Activated naive CD8-positive, alpha-beta T cell treated with anti-CD3 and anti-CD28 coated beads, Interleukin-2, amount 50 U/mL, for 24 hours (primary cell): ENCODE measurements at regions not wholly inside any gene's neighbourhood (a gene's known extent, or its start where the extent isn't known, plus 50 kb on each side); places are given as distances from the start of the nearest gene placed in this dataset.
"Not testable (repeated sequence)": the region's sequence is repeated elsewhere in the genome, so short reads cannot be mapped to it uniquely, and the experiment has no call there.

ENCODE experiments used
- ATAC-seq: fragments of 150-1000 bp; cut with Tn5 transposase; one replicate; pipeline ENCODE4 v1.10.0; 2021
- DNase-seq: peaks from one replicate; pipeline ENCODE4 v3.0.0; 2021
- H3K27ac Mint-ChIP-seq: one replicate; pipeline ENCODE4 v1.8.0; 2021; ENCODE audit warnings: mild to moderate bottlenecking, mixed read lengths
- H3K27me3 Mint-ChIP-seq: one replicate; pipeline ENCODE4 v1.8.0; 2021; ENCODE audit warnings: mixed read lengths
- H3K36me3 Mint-ChIP-seq: one replicate; pipeline ENCODE4 v1.8.0; 2021; ENCODE audit warnings: low read depth, mixed read lengths
- H3K4me1 Mint-ChIP-seq: one replicate; pipeline ENCODE4 v1.8.0; 2021; ENCODE audit warnings: mixed read lengths
- H3K4me3 Mint-ChIP-seq: one replicate; pipeline ENCODE4 v1.8.0; 2021; ENCODE audit warnings: mild to moderate bottlenecking, moderate library complexity, mixed read lengths
- H3K9me3 Mint-ChIP-seq: one replicate; pipeline ENCODE4 v1.8.0; 2021; ENCODE audit warnings: mixed read lengths

DNA sequence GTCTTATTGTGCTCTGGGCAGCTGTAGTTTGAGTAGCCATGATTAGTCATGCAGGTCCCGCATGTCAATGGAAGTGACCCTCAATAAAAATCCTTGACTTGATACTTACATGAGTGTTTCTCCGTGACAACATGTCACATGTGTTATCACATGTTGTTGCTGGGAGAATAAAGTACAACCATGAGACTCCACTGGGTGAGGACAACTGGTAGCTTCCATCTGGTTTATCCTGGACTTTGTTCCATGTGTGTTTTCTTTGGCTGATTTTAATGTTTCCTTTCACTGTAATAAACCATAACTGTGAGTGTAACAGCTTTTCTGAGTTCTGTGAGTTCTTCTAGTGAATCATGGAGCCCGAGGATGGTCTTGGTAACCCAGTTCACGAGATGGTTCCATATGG is 63.1 kb upstream of the NDN start:
- peaks cover 5% of the 10 kb centered on the region for H3K9me3 Mint-ChIP-seq
- ATAC-seq = no peak
- no peaks in the 10 kb centered on the region for H3K4me1 Mint-ChIP-seq
- no peaks in the 10 kb centered on the region for H3K27me3 Mint-ChIP-seq
- H3K36me3 Mint-ChIP-seq = no peaks in the 10 kb centered on the region
- no peak overlapping the region for H3K27ac Mint-ChIP-seq
- DNase-seq = no peak
- no peak overlapping the region for H3K4me3 Mint-ChIP-seq

DNA sequence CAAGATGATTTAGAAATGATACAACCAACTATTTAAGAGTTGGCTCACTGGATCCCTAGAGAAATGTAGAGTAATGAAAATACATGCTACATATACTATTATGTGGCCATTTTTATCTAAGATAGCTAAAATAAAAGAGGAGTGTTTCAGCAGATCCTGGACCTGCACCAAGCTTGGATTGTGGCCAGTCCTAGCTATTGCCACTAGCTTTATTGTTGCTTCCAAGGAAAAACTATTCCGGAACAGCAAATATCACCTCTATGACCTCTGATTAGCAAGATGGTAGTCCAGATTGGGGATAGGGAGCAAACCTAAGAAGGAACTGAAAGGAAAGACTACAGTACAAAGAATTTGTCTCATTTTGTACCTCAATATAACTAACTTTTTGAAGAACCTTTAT is 63.7 kb upstream of the NDN start:
- H3K27ac Mint-ChIP-seq = no peak overlapping the region
- no peaks in the 10 kb centered on the region for H3K4me1 Mint-ChIP-seq
- no peaks in the 10 kb centered on the region for H3K36me3 Mint-ChIP-seq
- H3K4me3 Mint-ChIP-seq = no peak overlapping the region
- H3K27me3 Mint-ChIP-seq = no peaks in the 10 kb centered on the region
- ATAC-seq (no peak), DNase-seq (no peak)
- peaks cover 10% of the 10 kb centered on the region for H3K9me3 Mint-ChIP-seq

DNA sequence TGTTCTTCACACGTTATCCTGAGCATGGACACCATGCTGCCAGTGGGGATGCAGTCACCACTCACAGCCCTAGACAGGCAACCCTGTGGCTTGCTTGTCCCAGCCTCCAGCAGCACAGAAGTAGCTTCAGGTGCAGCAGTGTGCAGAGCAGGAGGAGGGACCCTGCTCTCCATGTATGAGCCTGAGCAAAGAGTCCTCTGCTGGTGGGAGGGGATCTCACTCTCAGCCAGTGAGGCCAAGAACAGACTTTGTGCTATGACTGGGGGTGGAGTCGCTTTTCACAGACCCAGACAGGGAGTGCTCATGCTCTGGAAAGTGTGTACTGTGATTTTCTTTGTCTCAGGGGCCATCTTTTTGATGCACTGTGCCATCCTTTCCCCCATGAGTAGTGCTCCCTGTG is 66.1 kb upstream of the NDN start:
- no peak for DNase-seq
- H3K4me3 Mint-ChIP-seq = no peak overlapping the region
- no peaks in the 10 kb centered on the region for H3K27me3 Mint-ChIP-seq
- peaks cover 18% of the 10 kb centered on the region for H3K9me3 Mint-ChIP-seq
- H3K4me1 Mint-ChIP-seq = no peaks in the 10 kb centered on the region
- no peak overlapping the region for H3K27ac Mint-ChIP-seq
- ATAC-seq = no peak
- no peaks in the 10 kb centered on the region for H3K36me3 Mint-ChIP-seq

DNA sequence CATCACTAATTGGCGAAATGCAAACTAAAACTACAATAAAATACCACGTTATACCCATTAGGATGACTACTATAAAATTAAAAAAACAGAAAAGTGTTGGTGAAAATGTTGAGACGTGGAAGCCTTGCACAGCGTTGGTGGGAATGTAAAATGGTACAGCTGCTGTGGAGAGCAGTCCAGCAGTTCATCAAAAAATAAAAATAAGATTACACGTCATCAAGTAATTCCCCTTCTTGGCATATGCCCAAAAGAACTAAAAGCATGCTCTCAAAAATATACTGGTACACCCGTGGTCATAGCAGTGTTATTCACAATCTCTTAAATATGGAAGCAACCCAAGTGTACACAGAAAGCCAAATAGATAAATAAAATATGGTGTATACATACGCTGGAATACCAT is 71.8 kb upstream of the NDN start:
- DNase-seq (no peak), ATAC-seq (no peak)
- Mint-ChIP-seq H3K4me1 (no peaks in the 10 kb centered on the region), H3K27ac (no peak overlapping the region), H3K4me3 (no peak overlapping the region), H3K27me3 (no peaks in the 10 kb centered on the region), H3K36me3 (no peaks in the 10 kb centered on the region), H3K9me3 (peaks cover 17% of the 10 kb centered on the region)

GRCh38 chr15:23760024-23760423 is 72.9 kb upstream of the NDN start:
- ATAC-seq (no peak), DNase-seq (no peak)
- Mint-ChIP-seq H3K9me3 (peaks cover 23% of the 10 kb centered on the region), H3K4me1 (no peaks in the 10 kb centered on the region), H3K27me3 (no peaks in the 10 kb centered on the region), H3K27ac (no peak overlapping the region), H3K4me3 (no peak overlapping the region), H3K36me3 (peaks cover 2% of the 10 kb centered on the region)

GRCh38 chr15:23761386-23761785 is 74.3 kb upstream of the NDN start:
- ATAC-seq (no peak), DNase-seq (no peak)
- Mint-ChIP-seq H3K27ac (no peak overlapping the region), H3K9me3 (peaks cover 15% of the 10 kb centered on the region), H3K27me3 (no peaks in the 10 kb centered on the region), H3K4me3 (no peak overlapping the region), H3K36me3 (peaks cover 2% of the 10 kb centered on the region), H3K4me1 (no peaks in the 10 kb centered on the region)

DNA sequence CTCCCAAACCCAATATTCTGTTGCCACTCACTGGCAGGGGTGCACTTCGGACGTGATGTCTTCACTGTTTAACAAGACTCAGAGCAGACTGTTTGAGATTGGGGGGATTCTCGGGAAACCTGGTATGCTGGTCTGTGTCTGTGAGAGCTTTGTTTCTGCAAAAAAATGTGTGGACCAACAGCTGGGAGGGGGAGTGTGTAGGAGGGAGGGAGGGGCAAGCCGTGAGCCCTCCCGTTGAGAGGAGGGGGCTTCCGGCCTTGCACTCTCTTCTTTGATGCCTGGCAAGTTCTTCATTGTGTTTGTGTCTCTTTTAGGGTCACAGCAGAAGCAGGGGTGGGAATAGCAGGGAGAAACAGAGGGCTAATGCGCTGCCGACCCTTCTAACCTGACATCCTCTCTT is 74.9 kb upstream of the NDN start:
- peaks cover 15% of the 10 kb centered on the region for H3K9me3 Mint-ChIP-seq
- no peaks in the 10 kb centered on the region for H3K27me3 Mint-ChIP-seq
- DNase-seq = no peak
- H3K4me3 Mint-ChIP-seq = no peak overlapping the region
- H3K4me1 Mint-ChIP-seq = no peaks in the 10 kb centered on the region
- no peak for ATAC-seq
- H3K36me3 Mint-ChIP-seq = peaks cover 2% of the 10 kb centered on the region
- H3K27ac Mint-ChIP-seq = no peak overlapping the region

- no peak overlapping the region for H3K27ac Mint-ChIP-seq
- DNase-seq (no peak), ATAC-seq (no peak)
- no peaks in the 10 kb centered on the region for H3K4me1 Mint-ChIP-seq
- no peaks in the 10 kb centered on the region for H3K27me3 Mint-ChIP-seq
- H3K36me3 Mint-ChIP-seq = peaks cover 2% of the 10 kb centered on the region
- H3K9me3 Mint-ChIP-seq = peaks cover 15% of the 10 kb centered on the region
- no peak overlapping the region for H3K4me3 Mint-ChIP-seq
These were observed 75.9 kb upstream of the NDN start for GRCh38 chr15:23763021-23763420.

DNA sequence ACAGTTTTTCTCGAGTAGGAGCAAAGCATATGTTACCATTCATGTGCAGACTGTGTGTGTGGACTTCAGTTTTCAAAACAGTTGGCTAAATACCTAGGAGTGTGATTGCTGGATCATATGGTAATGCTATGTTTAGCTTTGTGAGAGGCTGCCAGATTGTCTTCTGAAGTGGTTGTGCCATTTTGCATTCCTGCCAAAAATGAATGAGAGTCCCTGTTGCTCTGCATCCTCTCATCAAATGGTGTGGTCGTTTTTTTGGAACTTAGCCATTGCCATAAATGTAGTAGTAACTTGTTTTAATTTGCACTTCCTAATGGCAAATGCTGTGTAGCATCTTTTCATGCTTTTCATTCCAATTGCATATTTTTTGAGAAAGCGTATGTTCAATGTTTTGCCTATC is 77.2 kb upstream of the NDN start:
- Mint-ChIP-seq H3K27ac (no peak overlapping the region), H3K36me3 (peaks cover 2% of the 10 kb centered on the region), H3K4me1 (no peaks in the 10 kb centered on the region), H3K4me3 (no peak overlapping the region), H3K9me3 (peaks cover 11% of the 10 kb centered on the region), H3K27me3 (no peaks in the 10 kb centered on the region)
- ATAC-seq (no peak), DNase-seq (no peak)

GRCh38 chr15:23764716-23765115 is 77.6 kb upstream of the NDN start:
- H3K36me3 Mint-ChIP-seq = peaks cover 2% of the 10 kb centered on the region
- H3K27me3 Mint-ChIP-seq = no peaks in the 10 kb centered on the region
- no peak overlapping the region for H3K27ac Mint-ChIP-seq
- no peak for ATAC-seq
- peaks cover 11% of the 10 kb centered on the region for H3K9me3 Mint-ChIP-seq
- no peaks in the 10 kb centered on the region for H3K4me1 Mint-ChIP-seq
- no peak overlapping the region for H3K4me3 Mint-ChIP-seq
- DNase-seq = no peak

DNA sequence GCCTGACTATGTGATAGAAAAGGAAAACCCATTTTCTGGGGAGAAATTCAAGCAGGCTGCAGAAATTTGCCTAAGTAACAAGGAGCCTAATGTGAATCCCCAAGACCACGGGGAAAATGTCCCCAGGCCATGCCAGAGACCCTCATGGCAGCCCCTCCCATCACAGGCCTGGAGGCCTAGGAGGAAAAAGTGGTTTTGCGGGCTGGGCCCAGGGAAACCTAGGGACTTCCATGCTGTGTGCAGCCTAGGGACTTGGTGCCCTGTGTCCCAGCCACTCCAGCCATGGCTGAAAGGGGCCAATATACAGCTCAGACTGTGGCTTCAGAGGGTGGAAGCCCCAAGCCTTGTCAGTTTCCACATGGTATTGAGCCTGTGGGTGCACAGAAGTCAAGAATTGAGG is 79.7 kb upstream of the NDN start:
- not testable (repeated sequence) for H3K4me1 Mint-ChIP-seq, H3K4me3 Mint-ChIP-seq, H3K27ac Mint-ChIP-seq, H3K27me3 Mint-ChIP-seq, DNase-seq, H3K36me3 Mint-ChIP-seq, ATAC-seq
- peaks cover 23% of the 10 kb centered on the region for H3K9me3 Mint-ChIP-seq

GRCh38 chr15:23773093-23773492 is 86.0 kb upstream of the NDN start:
- no peaks in the 10 kb centered on the region for H3K36me3 Mint-ChIP-seq
- H3K27me3 Mint-ChIP-seq = no peaks in the 10 kb centered on the region
- H3K4me3 Mint-ChIP-seq = no peak overlapping the region
- ATAC-seq (no peak), DNase-seq (no peak)
- no peak overlapping the region for H3K27ac Mint-ChIP-seq
- peaks cover 35% of the 10 kb centered on the region for H3K9me3 Mint-ChIP-seq
- no peaks in the 10 kb centered on the region for H3K4me1 Mint-ChIP-seq

DNA sequence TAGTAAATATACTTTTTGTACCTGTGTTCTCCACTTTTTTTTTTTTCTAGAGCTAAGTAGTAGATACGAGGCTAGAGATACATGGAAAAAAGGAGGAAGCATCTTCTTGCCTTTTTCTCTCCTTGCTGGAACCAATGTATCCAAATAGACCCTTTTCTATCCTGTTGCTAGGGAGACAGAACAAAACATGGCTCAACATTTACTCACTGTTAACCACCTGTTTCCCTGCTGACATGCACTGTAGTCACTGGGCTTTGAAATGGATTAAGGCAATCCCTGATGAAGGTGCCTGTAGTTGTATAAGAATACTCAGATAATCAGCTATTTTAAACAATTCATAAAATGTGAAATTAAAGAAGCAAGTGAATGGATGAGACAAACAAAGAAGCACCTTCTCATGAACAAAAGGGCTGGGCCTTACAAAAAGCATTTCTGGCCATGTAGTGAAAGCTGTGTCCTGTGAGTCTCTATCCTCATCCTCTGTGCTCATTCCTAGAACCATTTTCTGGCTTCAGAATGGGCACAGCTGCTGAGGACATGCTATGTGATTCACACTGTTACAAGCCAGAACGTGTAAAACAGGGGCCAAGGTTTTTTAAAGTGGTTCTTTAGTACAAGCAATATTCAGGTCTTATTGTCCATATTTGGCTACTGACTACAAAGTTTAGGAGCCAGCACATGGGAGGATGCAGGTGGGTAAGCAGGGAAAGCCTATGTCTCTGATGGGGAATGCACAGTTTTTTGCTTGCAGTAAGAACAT is 100.4 kb upstream of the NDN start:
- H3K9me3 Mint-ChIP-seq = peaks cover 5% of the 10 kb centered on the region
- H3K27me3 Mint-ChIP-seq = no peaks in the 10 kb centered on the region
- DNase-seq (no peak), ATAC-seq (no peak)
- no peak overlapping the region for H3K27ac Mint-ChIP-seq
- no peak overlapping the region for H3K4me3 Mint-ChIP-seq
- no peaks in the 10 kb centered on the region for H3K36me3 Mint-ChIP-seq
- no peaks in the 10 kb centered on the region for H3K4me1 Mint-ChIP-seq

DNA sequence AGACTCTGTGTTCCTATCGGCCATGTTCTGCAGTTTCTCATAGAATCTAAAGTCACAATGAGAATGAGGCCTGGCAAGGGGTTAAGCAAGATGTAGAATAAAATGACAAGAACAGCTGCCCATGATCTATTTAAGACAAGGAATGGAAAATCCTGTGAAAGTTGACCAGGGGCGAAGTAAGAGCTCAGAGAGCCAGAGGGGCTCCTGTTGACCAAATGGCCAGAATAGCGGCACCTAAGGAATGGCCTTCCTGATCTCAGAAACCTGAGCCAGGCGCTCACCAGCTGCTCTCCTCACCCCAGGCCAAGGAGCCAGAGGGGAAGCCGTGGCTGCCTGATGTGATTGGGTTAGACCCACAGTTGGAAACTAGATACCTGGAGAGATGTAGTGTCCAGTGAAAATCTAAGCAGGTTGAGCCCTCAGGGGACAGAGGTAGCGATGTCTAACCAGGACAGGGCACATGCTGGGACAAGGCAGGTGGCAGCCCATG is 106.1 kb upstream of the NDN start:
- Mint-ChIP-seq H3K27me3 (no peaks in the 10 kb centered on the region), H3K4me3 (no peak overlapping the region), H3K36me3 (no peaks in the 10 kb centered on the region), H3K27ac (no peak overlapping the region), H3K9me3 (peaks cover 6% of the 10 kb centered on the region), H3K4me1 (no peaks in the 10 kb centered on the region)
- ATAC-seq (no peak), DNase-seq (no peak)

DNA sequence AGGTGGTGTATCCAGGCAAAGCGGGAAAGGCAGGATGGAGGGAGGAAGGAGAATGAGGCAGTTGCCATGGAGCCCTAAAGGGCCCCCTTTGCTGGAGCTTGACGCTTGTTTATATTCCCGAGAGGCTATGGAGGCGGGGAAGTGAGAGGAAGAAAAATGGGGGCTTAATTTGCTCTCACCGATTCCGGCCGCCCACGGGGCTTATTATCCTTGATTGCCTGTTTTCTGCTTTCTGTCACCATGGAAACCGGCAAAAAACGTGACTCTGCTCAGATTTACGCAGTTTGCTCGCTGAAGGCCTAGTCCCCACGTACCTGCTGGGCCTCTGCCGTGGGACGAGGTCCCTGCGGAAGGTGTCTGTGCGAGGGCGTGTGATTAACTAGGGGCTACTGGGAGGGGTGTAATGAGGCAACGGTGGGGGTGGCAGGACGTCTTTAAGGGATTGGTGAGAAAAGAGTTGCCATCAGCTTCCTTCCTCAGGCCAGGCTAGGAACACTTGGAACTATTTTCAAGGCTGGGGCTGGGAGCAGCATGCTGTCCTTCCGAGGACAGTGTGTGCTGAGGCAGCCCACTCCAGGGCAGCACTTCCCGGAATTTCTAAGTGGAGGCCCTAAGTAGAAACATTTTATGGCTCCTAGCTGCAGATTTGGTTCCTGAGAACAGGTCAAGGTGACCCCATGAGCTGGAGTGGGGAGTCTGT is 110.8 kb upstream of the NDN start:
- Mint-ChIP-seq H3K9me3 (peaks cover 12% of the 10 kb centered on the region), H3K27ac (no peak overlapping the region), H3K4me1 (no peaks in the 10 kb centered on the region), H3K36me3 (no peaks in the 10 kb centered on the region), H3K4me3 (no peak overlapping the region), H3K27me3 (no peaks in the 10 kb centered on the region)
- no peak for DNase-seq
- no peak for ATAC-seq
